ENCODE measurements at regions not wholly inside any gene's neighbourhood (a gene's known extent, or its start where the extent isn't known, plus 50 kb on each side); places are given as distances from the start of the nearest gene placed in this dataset.

- TF ChIP-seq CTCF (conservative IDR thresholded peaks at IDR 0.05; ENCODE audit: low read depth, low read length) (no peak), EZH2 (IDR thresholded peaks at IDR 0.05; ENCODE audit: borderline replicate concordance, low read depth, low read length, poor library complexity, severe bottlenecking) (no peak)
Observed at GRCh38 chr4:65943076-65943475, 272.8 kb upstream of the EPHA5 start.
